ENCODE measurements at regions not wholly inside any gene's neighbourhood (a gene's known extent, or its start where the extent isn't known, plus 50 kb on each side); places are given as distances from the start of the nearest gene placed in this dataset.

DNA sequence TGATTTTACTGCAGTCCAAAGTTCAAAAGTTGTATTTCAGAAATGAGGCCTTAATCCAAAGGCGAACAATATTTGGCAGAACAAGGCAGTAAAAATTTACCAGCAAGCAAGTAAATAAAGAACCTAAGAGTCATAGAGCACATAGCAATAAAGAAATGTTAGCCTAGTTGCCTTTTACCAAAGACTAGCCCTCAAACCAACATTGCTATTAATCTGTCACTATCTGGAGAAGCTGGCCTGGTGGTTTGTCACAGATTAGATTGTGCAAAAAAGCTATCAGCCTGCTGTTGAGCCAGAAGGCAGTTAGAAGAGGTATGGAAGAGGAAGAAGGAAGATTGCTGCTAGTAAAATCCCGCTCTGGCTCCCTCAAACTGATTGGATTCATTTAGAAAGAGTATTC is 304.7 kb upstream of the KLF4 start:
- TF ChIP-seq POLR2A (IDR thresholded peaks at IDR 0.05) = no peak
- TF ChIP-seq, protein P1, sequence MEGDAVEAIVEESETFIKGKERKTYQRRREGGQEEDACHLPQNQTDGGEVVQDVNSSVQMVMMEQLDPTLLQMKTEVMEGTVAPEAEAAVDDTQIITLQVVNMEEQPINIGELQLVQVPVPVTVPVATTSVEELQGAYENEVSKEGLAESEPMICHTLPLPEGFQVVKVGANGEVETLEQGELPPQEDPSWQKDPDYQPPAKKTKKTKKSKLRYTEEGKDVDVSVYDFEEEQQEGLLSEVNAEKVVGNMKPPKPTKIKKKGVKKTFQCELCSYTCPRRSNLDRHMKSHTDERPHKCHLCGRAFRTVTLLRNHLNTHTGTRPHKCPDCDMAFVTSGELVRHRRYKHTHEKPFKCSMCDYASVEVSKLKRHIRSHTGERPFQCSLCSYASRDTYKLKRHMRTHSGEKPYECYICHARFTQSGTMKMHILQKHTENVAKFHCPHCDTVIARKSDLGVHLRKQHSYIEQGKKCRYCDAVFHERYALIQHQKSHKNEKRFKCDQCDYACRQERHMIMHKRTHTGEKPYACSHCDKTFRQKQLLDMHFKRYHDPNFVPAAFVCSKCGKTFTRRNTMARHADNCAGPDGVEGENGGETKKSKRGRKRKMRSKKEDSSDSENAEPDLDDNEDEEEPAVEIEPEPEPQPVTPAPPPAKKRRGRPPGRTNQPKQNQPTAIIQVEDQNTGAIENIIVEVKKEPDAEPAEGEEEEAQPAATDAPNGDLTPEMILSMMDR (IDR thresholded peaks at IDR 0.05) = no peak

Measured in right lobe of liver (tissue), 4 donors.